ENCODE measurements at regions not wholly inside any gene's neighbourhood (a gene's known extent, or its start where the extent isn't known, plus 50 kb on each side); places are given as distances from the start of the nearest gene placed in this dataset.

GRCh38 chr4:19400820-19401219, 850.9 kb upstream of the SLIT2 start:
- Histone ChIP-seq H3K27ac (ENCODE audit: low read depth in 2 of 2, low read length in 2 of 2) (no peak overlapping the region), H3K4me1 (ENCODE audit: control insufficient read depth in 2 of 2, insufficient read depth in 2 of 2, low read length in 2 of 2) (no peaks in the 10 kb centered on the region), H3K4me3 (ENCODE audit: low read length in 2 of 2) (no peak overlapping the region), H3K36me3 (ENCODE audit: control insufficient read depth in 2 of 2, insufficient read depth in 2 of 2, low read length in 2 of 2) (no peaks in the 10 kb centered on the region), H3K9me3 (ENCODE audit: control insufficient read depth in 2 of 2, low read length in 2 of 2) (no peaks in the 10 kb centered on the region), H3K27me3 (ENCODE audit: control insufficient read depth in 2 of 2, insufficient read depth in 2 of 2, low read length in 2 of 2) (no peaks in the 10 kb centered on the region), H3K9ac (ENCODE audit: low read depth in 1 of 2, low read length in 2 of 2) (no peak overlapping the region)

- no peaks in the 10 kb centered on the region for H3K36me3 ChIP-seq (ENCODE audit: control insufficient read depth in 2 of 2, insufficient read depth in 2 of 2, low read length in 2 of 2)
- no peaks in the 10 kb centered on the region for H3K27me3 ChIP-seq (ENCODE audit: control insufficient read depth in 2 of 2, insufficient read depth in 2 of 2, low read length in 2 of 2)
- H3K9ac ChIP-seq (ENCODE audit: low read depth in 1 of 2, low read length in 2 of 2) = no peak overlapping the region
- no peak overlapping the region for H3K4me3 ChIP-seq (ENCODE audit: low read length in 2 of 2)
- H3K4me1 ChIP-seq (ENCODE audit: control insufficient read depth in 2 of 2, insufficient read depth in 2 of 2, low read length in 2 of 2) = no peaks in the 10 kb centered on the region
- H3K27ac ChIP-seq (ENCODE audit: low read depth in 2 of 2, low read length in 2 of 2) = no peak overlapping the region
- no peaks in the 10 kb centered on the region for H3K9me3 ChIP-seq (ENCODE audit: control insufficient read depth in 2 of 2, low read length in 2 of 2)
These were observed 852.7 kb upstream of the SLIT2 start for GRCh38 chr4:19399001-19399400.

- H3K9me3 ChIP-seq (ENCODE audit: control insufficient read depth in 2 of 2, low read length in 2 of 2) = peaks cover 0 to 3% of the 10 kb centered on the region in 2 donors
- no peak overlapping the region for H3K27ac ChIP-seq (ENCODE audit: low read depth in 2 of 2, low read length in 2 of 2)
- no peaks in the 10 kb centered on the region for H3K27me3 ChIP-seq (ENCODE audit: control insufficient read depth in 2 of 2, insufficient read depth in 2 of 2, low read length in 2 of 2)
- no peaks in the 10 kb centered on the region for H3K4me1 ChIP-seq (ENCODE audit: control insufficient read depth in 2 of 2, insufficient read depth in 2 of 2, low read length in 2 of 2)
- H3K9ac ChIP-seq (ENCODE audit: low read depth in 1 of 2, low read length in 2 of 2) = no peak overlapping the region
- H3K4me3 ChIP-seq (ENCODE audit: low read length in 2 of 2) = no peak overlapping the region
- H3K36me3 ChIP-seq (ENCODE audit: control insufficient read depth in 2 of 2, insufficient read depth in 2 of 2, low read length in 2 of 2) = no peaks in the 10 kb centered on the region
These were observed 864.9 kb upstream of the SLIT2 start for GRCh38 chr4:19386786-19387185.

GRCh38 chr4:19382993-19383756, 868.5 kb upstream of the SLIT2 start:
- Histone ChIP-seq H3K27ac (ENCODE audit: low read depth in 2 of 2, low read length in 2 of 2) (no peak overlapping the region), H3K9me3 (ENCODE audit: control insufficient read depth in 2 of 2, low read length in 2 of 2) (peaks cover 0 to 3% of the 10 kb centered on the region in 2 donors), H3K4me1 (ENCODE audit: control insufficient read depth in 2 of 2, insufficient read depth in 2 of 2, low read length in 2 of 2) (no peaks in the 10 kb centered on the region), H3K9ac (ENCODE audit: low read depth in 1 of 2, low read length in 2 of 2) (no peak overlapping the region), H3K36me3 (ENCODE audit: control insufficient read depth in 2 of 2, insufficient read depth in 2 of 2, low read length in 2 of 2) (no peaks in the 10 kb centered on the region), H3K27me3 (ENCODE audit: control insufficient read depth in 2 of 2, insufficient read depth in 2 of 2, low read length in 2 of 2) (no peaks in the 10 kb centered on the region), H3K4me3 (ENCODE audit: low read length in 2 of 2) (no peak overlapping the region)

DNA sequence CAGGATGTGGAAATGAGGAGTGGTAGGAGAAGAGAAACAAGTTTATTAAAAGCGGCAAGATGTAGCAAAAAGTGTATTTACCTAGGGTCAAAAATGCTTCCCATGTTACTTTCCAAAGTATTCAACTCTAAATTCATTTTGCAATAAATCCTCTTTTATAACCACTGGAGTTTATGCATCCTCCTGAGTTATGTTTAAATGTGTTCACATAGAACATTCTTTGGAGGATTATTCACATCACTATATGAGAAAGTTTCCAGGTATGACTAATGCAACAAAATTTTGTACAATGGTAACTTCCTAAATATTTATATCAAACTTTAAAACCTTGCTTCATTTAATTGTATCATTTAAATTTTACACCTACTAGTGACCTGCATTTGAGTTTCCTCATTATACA, 870.6 kb upstream of the SLIT2 start:
- Histone ChIP-seq H3K9ac (ENCODE audit: low read depth in 1 of 2, low read length in 2 of 2) (no peak overlapping the region), H3K36me3 (ENCODE audit: control insufficient read depth in 2 of 2, insufficient read depth in 2 of 2, low read length in 2 of 2) (no peaks in the 10 kb centered on the region), H3K27me3 (ENCODE audit: control insufficient read depth in 2 of 2, insufficient read depth in 2 of 2, low read length in 2 of 2) (no peaks in the 10 kb centered on the region), H3K4me3 (ENCODE audit: low read length in 2 of 2) (no peak overlapping the region), H3K4me1 (ENCODE audit: control insufficient read depth in 2 of 2, insufficient read depth in 2 of 2, low read length in 2 of 2) (no peaks in the 10 kb centered on the region), H3K9me3 (ENCODE audit: control insufficient read depth in 2 of 2, low read length in 2 of 2) (no peaks in the 10 kb centered on the region), H3K27ac (ENCODE audit: low read depth in 2 of 2, low read length in 2 of 2) (no peak overlapping the region)

GRCh38 chr4:19380600-19380999, 871.1 kb upstream of the SLIT2 start:
- H3K36me3 ChIP-seq (ENCODE audit: control insufficient read depth in 2 of 2, insufficient read depth in 2 of 2, low read length in 2 of 2) = no peaks in the 10 kb centered on the region
- H3K9ac ChIP-seq (ENCODE audit: low read depth in 1 of 2, low read length in 2 of 2) = no peak overlapping the region
- H3K9me3 ChIP-seq (ENCODE audit: control insufficient read depth in 2 of 2, low read length in 2 of 2) = no peaks in the 10 kb centered on the region
- H3K4me1 ChIP-seq (ENCODE audit: control insufficient read depth in 2 of 2, insufficient read depth in 2 of 2, low read length in 2 of 2) = no peaks in the 10 kb centered on the region
- no peak overlapping the region for H3K4me3 ChIP-seq (ENCODE audit: low read length in 2 of 2)
- H3K27me3 ChIP-seq (ENCODE audit: control insufficient read depth in 2 of 2, insufficient read depth in 2 of 2, low read length in 2 of 2) = no peaks in the 10 kb centered on the region
- H3K27ac ChIP-seq (ENCODE audit: low read depth in 2 of 2, low read length in 2 of 2) = no peak overlapping the region

DNA sequence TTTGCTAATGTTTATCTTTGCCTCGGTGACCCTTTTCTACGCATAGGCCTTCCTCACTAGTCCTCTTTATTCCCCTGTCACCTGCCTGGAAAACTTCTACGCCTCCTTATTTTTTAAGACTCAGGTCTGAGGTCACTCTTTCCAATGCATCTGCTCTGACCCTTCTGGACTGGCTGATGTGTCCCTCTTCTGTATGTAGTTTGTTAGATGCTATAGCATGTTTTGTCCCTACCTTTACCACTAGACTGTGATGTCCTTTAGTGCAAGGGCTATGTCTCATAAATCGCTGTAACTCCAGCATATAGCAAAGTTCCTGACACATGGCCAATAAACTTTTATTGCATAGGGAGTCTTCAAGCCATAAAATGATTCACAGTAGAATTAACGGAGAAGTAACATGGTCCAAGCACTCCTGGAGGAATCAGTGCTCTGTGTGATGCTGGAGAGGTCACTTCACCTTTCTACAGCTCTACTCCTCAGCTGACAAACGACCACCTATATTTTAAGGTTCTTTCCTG, 872.5 kb upstream of the SLIT2 start:
- no peaks in the 10 kb centered on the region for H3K36me3 ChIP-seq (ENCODE audit: control insufficient read depth in 2 of 2, insufficient read depth in 2 of 2, low read length in 2 of 2)

DNA sequence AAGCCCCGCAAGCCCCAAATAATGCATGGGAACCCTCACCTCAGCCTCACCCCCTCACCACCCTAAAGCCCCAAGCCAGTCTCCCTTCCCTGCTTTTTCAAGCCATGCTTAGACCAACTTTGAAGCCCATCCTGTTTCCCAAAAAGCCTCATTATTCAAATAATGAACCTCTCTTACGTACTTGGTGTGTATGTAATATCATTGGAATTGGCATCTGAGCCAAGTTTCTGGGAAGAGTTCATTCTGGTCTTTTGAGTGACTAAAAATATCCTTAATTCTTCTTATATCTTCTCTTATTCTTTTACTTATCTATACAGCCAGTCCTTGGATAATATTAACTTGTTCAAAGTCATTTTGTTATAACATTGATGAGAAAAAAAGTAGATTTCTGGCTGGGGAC, 875.8 kb upstream of the SLIT2 start:
- Histone ChIP-seq H3K4me1 (ENCODE audit: control insufficient read depth in 2 of 2, insufficient read depth in 2 of 2, low read length in 2 of 2) (no peaks in the 10 kb centered on the region), H3K4me3 (ENCODE audit: low read length in 2 of 2) (no peak overlapping the region), H3K27me3 (ENCODE audit: control insufficient read depth in 2 of 2, insufficient read depth in 2 of 2, low read length in 2 of 2) (no peaks in the 10 kb centered on the region), H3K27ac (ENCODE audit: low read depth in 2 of 2, low read length in 2 of 2) (no peak overlapping the region), H3K9me3 (ENCODE audit: control insufficient read depth in 2 of 2, low read length in 2 of 2) (no peaks in the 10 kb centered on the region), H3K36me3 (ENCODE audit: control insufficient read depth in 2 of 2, insufficient read depth in 2 of 2, low read length in 2 of 2) (no peaks in the 10 kb centered on the region), H3K9ac (ENCODE audit: low read depth in 1 of 2, low read length in 2 of 2) (no peak overlapping the region)

More for the DNA sequence above, 872.5 kb upstream of the SLIT2 start:
- Histone ChIP-seq H3K9me3 (ENCODE audit: control insufficient read depth in 2 of 2, low read length in 2 of 2) (no peaks in the 10 kb centered on the region), H3K4me1 (ENCODE audit: control insufficient read depth in 2 of 2, insufficient read depth in 2 of 2, low read length in 2 of 2) (no peaks in the 10 kb centered on the region), H3K9ac (ENCODE audit: low read depth in 1 of 2, low read length in 2 of 2) (no peak overlapping the region), H3K27ac (ENCODE audit: low read depth in 2 of 2, low read length in 2 of 2) (no peak overlapping the region), H3K4me3 (ENCODE audit: low read length in 2 of 2) (no peak overlapping the region), H3K27me3 (ENCODE audit: control insufficient read depth in 2 of 2, insufficient read depth in 2 of 2, low read length in 2 of 2) (no peaks in the 10 kb centered on the region)

- no peaks in the 10 kb centered on the region for H3K36me3 ChIP-seq (ENCODE audit: control insufficient read depth in 2 of 2, insufficient read depth in 2 of 2, low read length in 2 of 2)
- H3K27me3 ChIP-seq (ENCODE audit: control insufficient read depth in 2 of 2, insufficient read depth in 2 of 2, low read length in 2 of 2) = no peaks in the 10 kb centered on the region
- no peaks in the 10 kb centered on the region for H3K9me3 ChIP-seq (ENCODE audit: control insufficient read depth in 2 of 2, low read length in 2 of 2)
- no peak overlapping the region for H3K4me3 ChIP-seq (ENCODE audit: low read length in 2 of 2)
- no peak overlapping the region for H3K9ac ChIP-seq (ENCODE audit: low read depth in 1 of 2, low read length in 2 of 2)
- no peak overlapping the region for H3K27ac ChIP-seq (ENCODE audit: low read depth in 2 of 2, low read length in 2 of 2)
- H3K4me1 ChIP-seq (ENCODE audit: control insufficient read depth in 2 of 2, insufficient read depth in 2 of 2, low read length in 2 of 2) = no peaks in the 10 kb centered on the region
These were observed 876.4 kb upstream of the SLIT2 start for GRCh38 chr4:19375136-19375804.

GRCh38 chr4:19372390-19372789, 879.3 kb upstream of the SLIT2 start:
- Histone ChIP-seq H3K27me3 (ENCODE audit: control insufficient read depth in 2 of 2, insufficient read depth in 2 of 2, low read length in 2 of 2) (no peaks in the 10 kb centered on the region), H3K27ac (ENCODE audit: low read depth in 2 of 2, low read length in 2 of 2) (no peak overlapping the region), H3K9me3 (ENCODE audit: control insufficient read depth in 2 of 2, low read length in 2 of 2) (no peaks in the 10 kb centered on the region), H3K4me1 (ENCODE audit: control insufficient read depth in 2 of 2, insufficient read depth in 2 of 2, low read length in 2 of 2) (no peaks in the 10 kb centered on the region), H3K36me3 (ENCODE audit: control insufficient read depth in 2 of 2, insufficient read depth in 2 of 2, low read length in 2 of 2) (no peaks in the 10 kb centered on the region), H3K9ac (ENCODE audit: low read depth in 1 of 2, low read length in 2 of 2) (no peak overlapping the region), H3K4me3 (ENCODE audit: low read length in 2 of 2) (no peak overlapping the region)

All from mucosa of rectum (tissue), 2 donors.